ENCODE measurements at regions not wholly inside any gene's neighbourhood (a gene's known extent, or its start where the extent isn't known, plus 50 kb on each side); places are given as distances from the start of the nearest gene placed in this dataset.

DNA sequence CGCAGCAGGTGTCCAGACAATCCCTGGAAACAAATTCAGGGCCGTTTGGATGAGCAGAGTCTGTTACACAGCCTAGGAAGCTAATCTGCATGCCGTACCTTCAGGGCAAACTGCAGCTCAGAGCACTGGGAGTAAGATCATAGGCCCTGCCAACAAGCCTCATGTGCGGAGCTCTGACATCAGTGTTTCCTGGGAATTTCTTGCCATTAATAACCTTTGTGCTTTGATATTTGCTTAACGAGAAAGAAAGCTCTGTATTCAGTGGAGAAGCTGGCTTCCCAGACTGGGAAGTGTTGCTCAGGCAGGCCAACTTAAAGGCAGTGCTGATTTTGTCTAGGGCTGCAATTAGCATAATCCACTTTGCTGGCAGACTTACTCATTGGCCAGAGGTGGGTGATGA is 116.1 kb upstream of the KLHL25 start:
- Histone ChIP-seq H4K91ac (ENCODE audit: low read length) (no peak overlapping the region), H3K79me1 (replicated peaks; ENCODE audit: low read length, poor library complexity, severe bottlenecking) (no peaks in the 10 kb centered on the region), H3K36me3 (ENCODE audit: control insufficient read depth in 1 of 2, insufficient read depth in 2 of 2, low read depth in 1 of 2, low read length in 2 of 2) (no peaks in the 10 kb centered on the region), H3K23ac (ENCODE audit: low read length in 2 of 2) (no peak overlapping the region), H2BK15ac (ENCODE audit: low read depth, poor library complexity, severe bottlenecking) (no peak overlapping the region), H3K18ac (ENCODE audit: low read depth in 1 of 2, low read length in 2 of 2) (no peak overlapping the region), H3K4me3 (ENCODE audit: insufficient read depth in 1 of 2, low read depth in 1 of 2, low read length in 2 of 2) (no peak overlapping the region), H4K8ac (ENCODE audit: low read length) (no peak overlapping the region), H3K4ac (ENCODE audit: low read depth in 1 of 2, low read length in 2 of 2) (no peak overlapping the region), H2BK120ac (ENCODE audit: low read depth, low read length) (no peak overlapping the region), H3K14ac (ENCODE audit: low read length in 2 of 2) (no peak overlapping the region), H2AFZ (ENCODE audit: low read depth, low read length) (no peak overlapping the region), H3K27ac (ENCODE audit: low read length, poor library complexity, severe bottlenecking) (no peak overlapping the region), H2BK12ac (ENCODE audit: low read length in 2 of 2) (no peak overlapping the region), H3K9me3 (ENCODE audit: control insufficient read depth, low read length) (no peaks in the 10 kb centered on the region), H3K4me1 (ENCODE audit: control insufficient read depth, insufficient read depth, low read depth, low read length) (no peaks in the 10 kb centered on the region), H3K4me2 (ENCODE audit: low read length, poor library complexity, severe bottlenecking) (no peak overlapping the region), H3K27me3 (ENCODE audit: control insufficient read depth in 1 of 2, insufficient read depth in 1 of 2, low read length in 2 of 2) (peaks cover 0 to 6% of the 10 kb centered on the region in 2 experiments), H2AK5ac (ENCODE audit: low read length, severe bottlenecking) (no peak overlapping the region), H2BK5ac (ENCODE audit: low read depth, low read length, poor library complexity, severe bottlenecking) (no peak overlapping the region), H3K9ac (ENCODE audit: low read length) (no peak overlapping the region)
- DNase-seq, result no peak
- whole genome bisulfite sequencing, result 55% methylated on average over 5 of the region's 5 CpGs

DNA sequence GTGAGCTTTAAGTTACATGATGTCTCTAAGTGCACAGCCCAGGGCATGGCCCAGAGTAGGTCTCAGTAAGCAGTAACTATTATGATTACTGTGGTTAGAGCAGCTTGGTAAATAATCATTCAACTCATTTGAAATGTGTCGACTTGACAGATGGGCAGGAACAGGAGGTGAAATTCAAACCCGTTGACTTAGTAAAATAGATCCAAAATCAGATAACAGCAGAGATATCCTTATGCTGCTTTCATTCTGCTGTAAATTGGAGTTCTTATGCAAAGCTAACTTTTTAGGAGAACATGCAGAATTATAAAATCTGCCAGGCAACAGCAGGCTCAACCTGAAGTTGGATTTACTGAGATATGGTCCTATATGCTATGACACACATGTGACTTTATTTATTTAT is 118.7 kb upstream of the KLHL25 start:
- Histone ChIP-seq H2AFZ (ENCODE audit: low read depth, low read length) (no peak overlapping the region), H3K27me3 (ENCODE audit: control insufficient read depth in 1 of 2, insufficient read depth in 1 of 2, low read length in 2 of 2) (no peaks in the 10 kb centered on the region), H2AK5ac (ENCODE audit: low read length, severe bottlenecking) (no peak overlapping the region), H3K4me1 (ENCODE audit: control insufficient read depth, insufficient read depth, low read depth, low read length) (no peaks in the 10 kb centered on the region), H3K9me3 (ENCODE audit: control insufficient read depth, low read length) (no peaks in the 10 kb centered on the region), H3K27ac (ENCODE audit: low read length, poor library complexity, severe bottlenecking) (no peak overlapping the region), H4K91ac (ENCODE audit: low read length) (no peak overlapping the region), H3K36me3 (ENCODE audit: control insufficient read depth in 1 of 2, insufficient read depth in 2 of 2, low read depth in 1 of 2, low read length in 2 of 2) (no peaks in the 10 kb centered on the region), H3K4me2 (ENCODE audit: low read length, poor library complexity, severe bottlenecking) (no peak overlapping the region), H3K79me1 (replicated peaks; ENCODE audit: low read length, poor library complexity, severe bottlenecking) (no peaks in the 10 kb centered on the region), H2BK120ac (ENCODE audit: low read depth, low read length) (no peak overlapping the region), H3K23ac (ENCODE audit: low read length in 2 of 2) (no peak overlapping the region), H3K14ac (ENCODE audit: low read length in 2 of 2) (no peak overlapping the region), H3K4ac (ENCODE audit: low read depth in 1 of 2, low read length in 2 of 2) (no peak overlapping the region), H3K18ac (ENCODE audit: low read depth in 1 of 2, low read length in 2 of 2) (no peak overlapping the region), H2BK5ac (ENCODE audit: low read depth, low read length, poor library complexity, severe bottlenecking) (no peak overlapping the region), H3K4me3 (ENCODE audit: insufficient read depth in 1 of 2, low read depth in 1 of 2, low read length in 2 of 2) (no peak overlapping the region), H2BK15ac (ENCODE audit: low read depth, poor library complexity, severe bottlenecking) (no peak overlapping the region), H4K8ac (ENCODE audit: low read length) (no peak overlapping the region), H2BK12ac (ENCODE audit: low read length in 2 of 2) (no peak overlapping the region), H3K9ac (ENCODE audit: low read length) (no peak overlapping the region)
- no peak for DNase-seq
- 73% methylated on average over 2 of the region's 2 CpGs for WGBS

DNA sequence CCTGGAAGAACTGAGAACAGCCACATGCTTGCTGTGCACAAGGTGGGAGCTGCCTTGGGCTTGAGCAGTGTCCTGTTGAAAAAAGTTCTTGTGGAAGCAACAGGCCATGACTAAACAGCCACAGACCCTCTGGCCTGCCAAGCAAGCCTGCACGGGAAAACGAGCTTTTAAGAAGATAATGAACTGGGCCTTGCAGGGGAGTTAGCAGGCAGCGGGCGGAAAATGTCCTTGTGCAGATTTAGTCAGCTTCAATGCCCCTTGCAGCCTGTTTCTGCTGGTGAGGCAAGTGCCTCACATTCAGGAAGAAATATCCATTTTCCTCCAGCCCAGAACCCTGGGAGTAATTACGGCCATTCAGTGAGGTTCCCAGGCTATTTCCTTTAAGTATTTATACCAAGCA is 126.2 kb upstream of the KLHL25 start:
- H3K9ac ChIP-seq (ENCODE audit: low read length), result no peak overlapping the region
- H4K91ac ChIP-seq (ENCODE audit: low read length), result no peak overlapping the region
- WGBS, result 47% methylated on average over 5 of the region's 5 CpGs
- H2BK5ac ChIP-seq (ENCODE audit: low read depth, low read length, poor library complexity, severe bottlenecking), result no peak overlapping the region
- H2BK12ac ChIP-seq (ENCODE audit: low read length in 2 of 2), result no peak overlapping the region
- H3K23ac ChIP-seq (ENCODE audit: low read length in 2 of 2), result no peak overlapping the region
- H3K14ac ChIP-seq (ENCODE audit: low read length in 2 of 2), result no peak overlapping the region
- H3K4me3 ChIP-seq (ENCODE audit: insufficient read depth in 1 of 2, low read depth in 1 of 2, low read length in 2 of 2), result no peak overlapping the region
- H3K27me3 ChIP-seq (ENCODE audit: control insufficient read depth in 1 of 2, insufficient read depth in 1 of 2, low read length in 2 of 2), result no peaks in the 10 kb centered on the region
- H3K9me3 ChIP-seq (ENCODE audit: control insufficient read depth, low read length), result no peaks in the 10 kb centered on the region
- no peaks in the 10 kb centered on the region for H3K4me1 ChIP-seq (ENCODE audit: control insufficient read depth, insufficient read depth, low read depth, low read length)
- H3K4ac ChIP-seq (ENCODE audit: low read depth in 1 of 2, low read length in 2 of 2), result no peak overlapping the region
- no peak overlapping the region for H2AK5ac ChIP-seq (ENCODE audit: low read length, severe bottlenecking)
- no peak overlapping the region for H4K8ac ChIP-seq (ENCODE audit: low read length)
- no peak overlapping the region for H3K4me2 ChIP-seq (ENCODE audit: low read length, poor library complexity, severe bottlenecking)
- H3K18ac ChIP-seq (ENCODE audit: low read depth in 1 of 2, low read length in 2 of 2), result no peak overlapping the region
- no peaks in the 10 kb centered on the region for H3K79me1 ChIP-seq (replicated peaks; ENCODE audit: low read length, poor library complexity, severe bottlenecking)
- H2AFZ ChIP-seq (ENCODE audit: low read depth, low read length), result no peak overlapping the region
- no peaks in the 10 kb centered on the region for H3K36me3 ChIP-seq (ENCODE audit: control insufficient read depth in 1 of 2, insufficient read depth in 2 of 2, low read depth in 1 of 2, low read length in 2 of 2)
- H3K27ac ChIP-seq (ENCODE audit: low read length, poor library complexity, severe bottlenecking), result no peak overlapping the region
- no peak overlapping the region for H2BK15ac ChIP-seq (ENCODE audit: low read depth, poor library complexity, severe bottlenecking)
- H2BK120ac ChIP-seq (ENCODE audit: low read depth, low read length), result no peak overlapping the region
- DNase-seq, result no peak

DNA sequence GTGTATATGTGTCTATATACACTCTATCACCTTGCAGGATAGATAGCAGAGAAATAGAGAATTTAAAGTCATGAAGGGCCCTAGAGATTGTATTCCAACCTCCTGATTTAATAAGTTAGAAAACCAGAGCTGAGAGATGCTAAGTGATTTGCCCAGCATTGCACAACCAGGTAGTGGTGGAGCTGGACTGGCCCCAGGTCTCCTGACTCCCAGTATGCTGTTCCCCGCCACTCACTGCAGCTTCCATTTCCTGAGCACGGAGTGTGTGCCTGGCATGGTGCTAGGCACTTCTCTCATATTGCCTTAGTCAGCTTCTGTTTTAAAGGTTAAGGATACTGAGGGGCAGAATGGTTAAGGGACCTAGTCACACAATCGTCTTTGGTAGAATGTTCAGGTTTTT is 129.4 kb upstream of the KLHL25 start:
- no peak for DNase-seq
- no peak overlapping the region for H3K14ac ChIP-seq (ENCODE audit: low read length in 2 of 2)
- H2BK12ac ChIP-seq (ENCODE audit: low read length in 2 of 2), result no peak overlapping the region
- H2AK5ac ChIP-seq (ENCODE audit: low read length, severe bottlenecking), result no peak overlapping the region
- H3K9ac ChIP-seq (ENCODE audit: low read length), result no peak overlapping the region
- no peak overlapping the region for H3K18ac ChIP-seq (ENCODE audit: low read depth in 1 of 2, low read length in 2 of 2)
- 85% methylated on average over 3 of the region's 3 CpGs for WGBS
- H2AFZ ChIP-seq (ENCODE audit: low read depth, low read length), result no peak overlapping the region
- no peak overlapping the region for H3K4me3 ChIP-seq (ENCODE audit: insufficient read depth in 1 of 2, low read depth in 1 of 2, low read length in 2 of 2)
- no peak overlapping the region for H2BK5ac ChIP-seq (ENCODE audit: low read depth, low read length, poor library complexity, severe bottlenecking)
- no peak overlapping the region for H2BK15ac ChIP-seq (ENCODE audit: low read depth, poor library complexity, severe bottlenecking)
- no peaks in the 10 kb centered on the region for H3K4me1 ChIP-seq (ENCODE audit: control insufficient read depth, insufficient read depth, low read depth, low read length)
- H3K4me2 ChIP-seq (ENCODE audit: low read length, poor library complexity, severe bottlenecking), result no peak overlapping the region
- no peaks in the 10 kb centered on the region for H3K27me3 ChIP-seq (ENCODE audit: control insufficient read depth in 1 of 2, insufficient read depth in 1 of 2, low read length in 2 of 2)
- H4K8ac ChIP-seq (ENCODE audit: low read length), result no peak overlapping the region
- H3K79me1 ChIP-seq (replicated peaks; ENCODE audit: low read length, poor library complexity, severe bottlenecking), result no peaks in the 10 kb centered on the region
- H3K36me3 ChIP-seq (ENCODE audit: control insufficient read depth in 1 of 2, insufficient read depth in 2 of 2, low read depth in 1 of 2, low read length in 2 of 2), result no peaks in the 10 kb centered on the region
- no peak overlapping the region for H4K91ac ChIP-seq (ENCODE audit: low read length)
- H3K4ac ChIP-seq (ENCODE audit: low read depth in 1 of 2, low read length in 2 of 2), result no peak overlapping the region
- H3K9me3 ChIP-seq (ENCODE audit: control insufficient read depth, low read length), result no peaks in the 10 kb centered on the region
- H3K23ac ChIP-seq (ENCODE audit: low read length in 2 of 2), result no peak overlapping the region
- H2BK120ac ChIP-seq (ENCODE audit: low read depth, low read length), result no peak overlapping the region
- H3K27ac ChIP-seq (ENCODE audit: low read length, poor library complexity, severe bottlenecking), result no peak overlapping the region
